HEK293 (cell line): ENCODE measurements at regions not wholly inside any gene's neighbourhood (a gene's known extent, or its start where the extent isn't known, plus 50 kb on each side); places are given as distances from the start of the nearest gene placed in this dataset.

ENCODE experiments used
- CTCF ChIP-seq: fragments of 450-650 bp; formaldehyde crosslinking; IDR thresholded peaks from 2 replicates; pipeline ENCODE4 v1.5.1; 2016; ENCODE audit warnings: missing biosample characterization, missing genetic modification characterization
- PRDM10 ChIP-seq: fragments of 450-650 bp; formaldehyde crosslinking; IDR thresholded peaks from 2 replicates; pipeline ENCODE4 v1.5.1; 2016; ENCODE audit warnings: missing biosample characterization, missing genetic modification characterization
- REPIN1 ChIP-seq: fragments of 450-650 bp; formaldehyde crosslinking; IDR thresholded peaks from 2 replicates; pipeline ENCODE4 v1.5.1; 2017; ENCODE audit warnings: missing biosample characterization, missing genetic modification characterization, low read depth
- ZBTB17 ChIP-seq: fragments of 450-650 bp; formaldehyde crosslinking; IDR thresholded peaks from 2 replicates; pipeline ENCODE4 v1.5.1; 2016; ENCODE audit warnings: missing biosample characterization, missing genetic modification characterization
- ZBTB49 ChIP-seq: fragments of 450-650 bp; formaldehyde crosslinking; IDR thresholded peaks from 2 replicates; pipeline ENCODE4 v1.5.1; 2016; ENCODE audit warnings: missing biosample characterization, missing genetic modification characterization, low read depth
- ZNF24 ChIP-seq: fragments of 450-650 bp; formaldehyde crosslinking; IDR thresholded peaks from 2 replicates; pipeline ENCODE4 v1.5.1; 2016; ENCODE audit warnings: missing biosample characterization, missing genetic modification characterization
- ZNF274 ChIP-seq, 2 experiments: fragments of 200-500 bp in 1 of 2; fragments of 450-650 bp in 1 of 2; sonication (Bioruptor generic) in 1 of 2; formaldehyde crosslinking in 1 of 2; IDR thresholded peaks; 2 replicates each; pipeline versions ENCODE4 v1.5.1 to v1.6.1; 2014 to 2016; ENCODE audit warnings: borderline replicate concordance in 1 of 2, inconsistent platforms in 1 of 2, low read length in 1 of 2, missing biosample characterization in 1 of 2, missing genetic modification characterization in 1 of 2
- ZNF580 ChIP-seq: fragments of 450-650 bp; formaldehyde crosslinking; IDR thresholded peaks from 2 replicates; pipeline ENCODE4 v1.5.1; 2016; ENCODE audit warnings: missing biosample characterization, missing genetic modification characterization
- ZNF629 ChIP-seq: fragments of 450-650 bp; formaldehyde crosslinking; IDR thresholded peaks from 2 replicates; pipeline ENCODE4 v1.5.1; 2017; ENCODE audit warnings: missing biosample characterization, missing genetic modification characterization
- ZXDB ChIP-seq: fragments of 450-650 bp; formaldehyde crosslinking; IDR thresholded peaks from 2 replicates; pipeline ENCODE4 v1.5.1; 2016; ENCODE audit warnings: missing biosample characterization, missing genetic modification characterization

- no peak for TF ChIP-seq ZNF24 (tag by site-specific recombination)
- no peak for TF ChIP-seq CTCF (tag by site-specific recombination)
- no peak for TF ChIP-seq ZNF629
- TF ChIP-seq ZXDB (tag by site-specific recombination), result no peak
- no peak for TF ChIP-seq ZBTB17 (tag by site-specific recombination)
- no peak for TF ChIP-seq PRDM10 (tag by site-specific recombination)
- TF ChIP-seq REPIN1 (tag by site-specific recombination), result no peak
- TF ChIP-seq ZNF274 (IDR thresholded peaks at IDR 0.05; ENCODE audit: low read length), result no peak
- TF ChIP-seq ZNF274 (tag by site-specific recombination; IDR thresholded peaks at IDR 0.05; ENCODE audit: borderline replicate concordance), result no peak
- no peak for TF ChIP-seq ZNF580 (tag by site-specific recombination)
- no peak for TF ChIP-seq ZBTB49 (tag by site-specific recombination)
Measured at GRCh38 chr2:126406267-126406666, 249.7 kb upstream of the GYPC start.
